HG03521 (cell line): ENCODE measurements at regions not wholly inside any gene's neighbourhood (a gene's known extent, or its start where the extent isn't known, plus 50 kb on each side); places are given as distances from the start of the nearest gene placed in this dataset.

ENCODE experiments used
- ATAC-seq: cut with Tn5 transposase; IDR thresholded peaks from one replicate; pipeline ENCODE4 v1.9.1; 2021; ENCODE audit warnings: mild to moderate bottlenecking, moderate library complexity; ENCODE audit not compliant: unreplicated experiment

GRCh38 chr3:106208251-106208650 lies 339.4 kb upstream of the CBLB start:
- no peak for ATAC-seq

- no peak for ATAC-seq
Measured at GRCh38 chr3:106208967-106209366, 340.2 kb upstream of the CBLB start.

- ATAC-seq = no peak
Measured at GRCh38 chr3:106209482-106209881, 340.7 kb upstream of the CBLB start.

GRCh38 chr3:106210923-106211322 lies 342.1 kb upstream of the CBLB start:
- no peak for ATAC-seq

- no peak for ATAC-seq
Measured at GRCh38 chr3:106212665-106213222, 343.9 kb upstream of the CBLB start.

GRCh38 chr3:106213954-106214353 lies 345.1 kb upstream of the CBLB start:
- no peak for ATAC-seq

GRCh38 chr3:106214641-106215040 lies 345.8 kb upstream of the CBLB start:
- ATAC-seq = no peak

GRCh38 chr3:106215047-106215446 lies 346.2 kb upstream of the CBLB start:
- no peak for ATAC-seq

- no peak for ATAC-seq
Measured at GRCh38 chr3:106217745-106218144, 348.9 kb upstream of the CBLB start.

- ATAC-seq = no peak
Measured at GRCh38 chr3:106227068-106227467, 358.3 kb upstream of the CBLB start.

- no peak for ATAC-seq
Measured at GRCh38 chr3:106228271-106228670, 359.5 kb upstream of the CBLB start.

GRCh38 chr3:106229495-106230278 lies 360.9 kb upstream of the CBLB start:
- no peak for ATAC-seq

- ATAC-seq = no peak
Measured at GRCh38 chr3:106231086-106231485, 362.3 kb upstream of the CBLB start.

- no peak for ATAC-seq
Measured at GRCh38 chr3:106232956-106233355, 364.1 kb upstream of the CBLB start.

- no peak for ATAC-seq
Measured at GRCh38 chr3:106239195-106239697, 370.4 kb upstream of the CBLB start.

GRCh38 chr3:106241593-106241992 lies 372.8 kb upstream of the CBLB start:
- no peak for ATAC-seq

GRCh38 chr3:106242781-106243180 lies 374.0 kb upstream of the CBLB start:
- no peak for ATAC-seq

GRCh38 chr3:106245400-106245799 lies 376.6 kb upstream of the CBLB start:
- no peak for ATAC-seq

GRCh38 chr3:106247902-106248684 lies 379.3 kb upstream of the CBLB start:
- ATAC-seq = no peak

GRCh38 chr3:106249159-106249558 lies 380.3 kb upstream of the CBLB start:
- no peak for ATAC-seq

GRCh38 chr3:106249981-106250380 lies 381.2 kb upstream of the CBLB start:
- ATAC-seq = no peak
